SK-N-SH treated with all-trans-retinoic acid at 6 μM for 48 hours (cell line): ENCODE measurements at regions not wholly inside any gene's neighbourhood (a gene's known extent, or its start where the extent isn't known, plus 50 kb on each side); places are given as distances from the start of the nearest gene placed in this dataset.

Experiments used
- ATAC-seq: fragments of 200-7000 bp; cut with Tn5 transposase; 3 replicates; pipeline ENCODE4 v1.9.1; 2020; ENCODE audit warnings: mild to moderate bottlenecking, moderate library complexity
- ARNTL ChIP-seq: fragments of 450-650 bp; formaldehyde crosslinking; IDR thresholded peaks from 2 replicates; pipeline ENCODE4 v1.5.0; 2020; ENCODE audit warnings: low read depth, mild to moderate bottlenecking, moderate library complexity, borderline replicate concordance
- BACH2 ChIP-seq: fragments of 250-450 bp; sonication (Bioruptor Pico); IDR thresholded peaks from 2 replicates; pipeline ENCODE4 v1.9.0; 2021; ENCODE audit warnings: mild to moderate bottlenecking, borderline replicate concordance
- CSDC2 ChIP-seq: fragments of 250-450 bp; sonication (Bioruptor Pico); IDR thresholded peaks from 2 replicates; pipeline ENCODE4 v1.5.0; 2020; ENCODE audit warnings: mild to moderate bottlenecking, moderate library complexity
- ESRRG ChIP-seq: fragments of 250-450 bp; sonication (Bioruptor Pico); IDR thresholded peaks from 2 replicates; pipeline ENCODE4 v1.6.1; 2021; ENCODE audit warnings: mild to moderate bottlenecking
- GLIS3 ChIP-seq: fragments of 250-450 bp; sonication (Bioruptor Pico); IDR thresholded peaks from 2 replicates; pipeline ENCODE4 v1.5.0; 2020; ENCODE audit warnings: mild to moderate bottlenecking, moderate library complexity
- ISL1 ChIP-seq: fragments of 250-450 bp; sonication (Bioruptor Pico); IDR thresholded peaks from 2 replicates; pipeline ENCODE4 v2.1.2; 2022; ENCODE audit warnings: mild to moderate bottlenecking, moderate library complexity
- OSR1 ChIP-seq: fragments of 250-450 bp; sonication (Bioruptor Pico); IDR thresholded peaks from 2 replicates; pipeline ENCODE4 v1.8.0; 2022; ENCODE audit warnings: moderate library complexity, mild to moderate bottlenecking, inconsistent platforms
- PPARA ChIP-seq: fragments of 250-450 bp; sonication (Bioruptor Pico); IDR thresholded peaks from 2 replicates; pipeline ENCODE4 v1.5.0; 2020; ENCODE audit warnings: mild to moderate bottlenecking, borderline replicate concordance
- RARB ChIP-seq: fragments of 250-450 bp; sonication (Bioruptor Pico); IDR thresholded peaks from 2 replicates; pipeline ENCODE4 v1.8.0; 2021; ENCODE audit warnings: mild to moderate bottlenecking, moderate library complexity
- SNAI2 ChIP-seq: fragments of 250-450 bp; sonication (Bioruptor Pico); IDR thresholded peaks from 2 replicates; pipeline ENCODE4 v1.5.0; 2020; ENCODE audit warnings: mild to moderate bottlenecking, moderate library complexity
- TCF4 ChIP-seq: fragments of 250-450 bp; sonication (Bioruptor Pico); IDR thresholded peaks from 2 replicates; pipeline ENCODE4 v1.8.0; 2021; ENCODE audit warnings: mild to moderate bottlenecking, moderate library complexity, borderline replicate concordance
- TOX ChIP-seq: fragments of 250-450 bp; sonication (Bioruptor Pico); IDR thresholded peaks from 2 replicates; pipeline ENCODE4 v1.8.0; 2021; ENCODE audit warnings: mild to moderate bottlenecking, moderate library complexity, borderline replicate concordance
- ZC3H10 ChIP-seq: fragments of 250-450 bp; sonication (Bioruptor Pico); IDR thresholded peaks from 2 replicates; pipeline ENCODE4 v1.5.1; 2021; ENCODE audit warnings: mild to moderate bottlenecking, moderate library complexity
- ZFP3 ChIP-seq: fragments of 250-450 bp; sonication (Bioruptor Pico); IDR thresholded peaks from 2 replicates; pipeline ENCODE4 v1.5.0; 2020; ENCODE audit warnings: mild to moderate bottlenecking, moderate library complexity
- ZFP30 ChIP-seq: fragments of 450-650 bp; formaldehyde crosslinking; IDR thresholded peaks from 2 replicates; pipeline ENCODE4 v1.5.0; 2022; ENCODE audit warnings: mild to moderate bottlenecking, moderate library complexity
- ZNF565 ChIP-seq: fragments of 450-650 bp; formaldehyde crosslinking; conservative IDR thresholded peaks from 2 replicates; pipeline ENCODE4 v1.5.0; 2020; ENCODE audit warnings: low read depth, mild to moderate bottlenecking, moderate library complexity
- ZNF70 ChIP-seq: fragments of 450-650 bp; formaldehyde crosslinking; IDR thresholded peaks from 2 replicates; pipeline ENCODE4 v1.5.0; 2020; ENCODE audit warnings: mild to moderate bottlenecking, moderate library complexity
- ZNF8 ChIP-seq: fragments of 450-650 bp; formaldehyde crosslinking; IDR thresholded peaks from 2 replicates; pipeline ENCODE4 v1.5.0; 2020; ENCODE audit warnings: mild to moderate bottlenecking, moderate library complexity
- TF ChIP-seq, protein P1 (sequence below): fragments of 250-450 bp; sonication (Bioruptor Pico); IDR thresholded peaks from 2 replicates; pipeline ENCODE4 v1.5.0; 2020; ENCODE audit warnings: mild to moderate bottlenecking, moderate library complexity
- TF ChIP-seq, protein P2 (sequence below): fragments of 250-450 bp; sonication (Bioruptor Pico); IDR thresholded peaks from 2 replicates; pipeline ENCODE4 v1.5.1; 2020; ENCODE audit warnings: low read depth, mild to moderate bottlenecking, moderate library complexity
- TF ChIP-seq, protein P3 (sequence below): fragments of 250-450 bp; sonication (Bioruptor Pico); IDR thresholded peaks from 2 replicates; pipeline ENCODE4 v1.8.0; 2021; ENCODE audit warnings: low read depth, mild to moderate bottlenecking, moderate library complexity, borderline replicate concordance
- TF ChIP-seq, protein P4 (sequence below): fragments of 250-450 bp; sonication (Bioruptor Pico); IDR thresholded peaks from 2 replicates; pipeline ENCODE4 v1.5.1; 2021; ENCODE audit warnings: mild to moderate bottlenecking, moderate library complexity
- TF ChIP-seq, protein P5 (sequence below): fragments of 250-450 bp; sonication (Bioruptor Pico); IDR thresholded peaks from 2 replicates; pipeline ENCODE4 v1.8.0; 2020; ENCODE audit warnings: mild to moderate bottlenecking, moderate library complexity, borderline replicate concordance

DNA sequence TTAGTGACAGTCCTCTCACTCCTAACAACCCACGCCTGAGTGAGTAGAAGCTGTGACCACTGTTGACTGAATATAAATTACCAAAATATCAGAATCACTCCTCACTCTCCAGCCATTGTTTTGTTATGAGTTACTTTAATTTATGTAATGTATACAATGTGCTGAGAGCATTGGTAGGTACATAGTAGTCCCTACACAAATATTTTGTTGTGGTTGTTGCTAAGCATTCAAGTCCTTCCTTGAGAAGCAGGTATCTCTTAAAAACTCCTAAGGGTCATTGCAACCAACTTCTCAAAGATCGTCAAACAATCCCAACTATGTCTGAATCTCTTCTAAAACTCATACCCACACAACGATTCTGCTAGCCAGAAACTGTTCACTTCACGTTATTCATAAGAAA is 476.8 kb upstream of the TNP1 start:
- TF ChIP-seq, protein P1, sequence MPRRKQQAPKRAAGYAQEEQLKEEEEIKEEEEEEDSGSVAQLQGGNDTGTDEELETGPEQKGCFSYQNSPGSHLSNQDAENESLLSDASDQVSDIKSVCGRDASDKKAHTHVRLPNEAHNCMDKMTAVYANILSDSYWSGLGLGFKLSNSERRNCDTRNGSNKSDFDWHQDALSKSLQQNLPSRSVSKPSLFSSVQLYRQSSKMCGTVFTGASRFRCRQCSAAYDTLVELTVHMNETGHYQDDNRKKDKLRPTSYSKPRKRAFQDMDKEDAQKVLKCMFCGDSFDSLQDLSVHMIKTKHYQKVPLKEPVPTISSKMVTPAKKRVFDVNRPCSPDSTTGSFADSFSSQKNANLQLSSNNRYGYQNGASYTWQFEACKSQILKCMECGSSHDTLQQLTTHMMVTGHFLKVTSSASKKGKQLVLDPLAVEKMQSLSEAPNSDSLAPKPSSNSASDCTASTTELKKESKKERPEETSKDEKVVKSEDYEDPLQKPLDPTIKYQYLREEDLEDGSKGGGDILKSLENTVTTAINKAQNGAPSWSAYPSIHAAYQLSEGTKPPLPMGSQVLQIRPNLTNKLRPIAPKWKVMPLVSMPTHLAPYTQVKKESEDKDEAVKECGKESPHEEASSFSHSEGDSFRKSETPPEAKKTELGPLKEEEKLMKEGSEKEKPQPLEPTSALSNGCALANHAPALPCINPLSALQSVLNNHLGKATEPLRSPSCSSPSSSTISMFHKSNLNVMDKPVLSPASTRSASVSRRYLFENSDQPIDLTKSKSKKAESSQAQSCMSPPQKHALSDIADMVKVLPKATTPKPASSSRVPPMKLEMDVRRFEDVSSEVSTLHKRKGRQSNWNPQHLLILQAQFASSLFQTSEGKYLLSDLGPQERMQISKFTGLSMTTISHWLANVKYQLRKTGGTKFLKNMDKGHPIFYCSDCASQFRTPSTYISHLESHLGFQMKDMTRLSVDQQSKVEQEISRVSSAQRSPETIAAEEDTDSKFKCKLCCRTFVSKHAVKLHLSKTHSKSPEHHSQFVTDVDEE (CRISPR knock-in tag), result no peak
- TF ChIP-seq, protein P2, sequence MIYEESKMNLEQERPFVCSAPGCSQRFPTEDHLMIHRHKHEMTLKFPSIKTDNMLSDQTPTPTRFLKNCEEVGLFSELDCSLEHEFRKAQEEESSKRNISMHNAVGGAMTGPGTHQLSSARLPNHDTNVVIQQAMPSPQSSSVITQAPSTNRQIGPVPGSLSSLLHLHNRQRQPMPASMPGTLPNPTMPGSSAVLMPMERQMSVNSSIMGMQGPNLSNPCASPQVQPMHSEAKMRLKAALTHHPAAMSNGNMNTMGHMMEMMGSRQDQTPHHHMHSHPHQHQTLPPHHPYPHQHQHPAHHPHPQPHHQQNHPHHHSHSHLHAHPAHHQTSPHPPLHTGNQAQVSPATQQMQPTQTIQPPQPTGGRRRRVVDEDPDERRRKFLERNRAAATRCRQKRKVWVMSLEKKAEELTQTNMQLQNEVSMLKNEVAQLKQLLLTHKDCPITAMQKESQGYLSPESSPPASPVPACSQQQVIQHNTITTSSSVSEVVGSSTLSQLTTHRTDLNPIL (CRISPR knock-in tag), result no peak
- no peak for TF ChIP-seq CSDC2
- no peak for TF ChIP-seq ZC3H10
- TF ChIP-seq PPARA, result no peak
- no peak for TF ChIP-seq SNAI2 (CRISPR knock-in tag)
- no peak for TF ChIP-seq ZNF8 (CRISPR knock-in tag)
- no peak for TF ChIP-seq TOX (CRISPR knock-in tag)
- no peak for TF ChIP-seq ISL1
- no peak for TF ChIP-seq TCF4 (CRISPR knock-in tag)
- no peak for TF ChIP-seq ARNTL
- TF ChIP-seq, protein P3, sequence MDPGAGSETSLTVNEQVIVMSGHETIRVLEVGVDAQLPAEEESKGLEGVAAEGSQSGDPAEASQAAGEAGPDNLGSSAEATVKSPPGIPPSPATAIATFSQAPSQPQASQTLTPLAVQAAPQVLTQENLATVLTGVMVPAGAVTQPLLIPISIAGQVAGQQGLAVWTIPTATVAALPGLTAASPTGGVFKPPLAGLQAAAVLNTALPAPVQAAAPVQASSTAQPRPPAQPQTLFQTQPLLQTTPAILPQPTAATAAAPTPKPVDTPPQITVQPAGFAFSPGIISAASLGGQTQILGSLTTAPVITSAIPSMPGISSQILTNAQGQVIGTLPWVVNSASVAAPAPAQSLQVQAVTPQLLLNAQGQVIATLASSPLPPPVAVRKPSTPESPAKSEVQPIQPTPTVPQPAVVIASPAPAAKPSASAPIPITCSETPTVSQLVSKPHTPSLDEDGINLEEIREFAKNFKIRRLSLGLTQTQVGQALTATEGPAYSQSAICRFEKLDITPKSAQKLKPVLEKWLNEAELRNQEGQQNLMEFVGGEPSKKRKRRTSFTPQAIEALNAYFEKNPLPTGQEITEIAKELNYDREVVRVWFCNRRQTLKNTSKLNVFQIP (CRISPR knock-in tag), result no peak
- TF ChIP-seq GLIS3, result no peak
- TF ChIP-seq, protein P4, sequence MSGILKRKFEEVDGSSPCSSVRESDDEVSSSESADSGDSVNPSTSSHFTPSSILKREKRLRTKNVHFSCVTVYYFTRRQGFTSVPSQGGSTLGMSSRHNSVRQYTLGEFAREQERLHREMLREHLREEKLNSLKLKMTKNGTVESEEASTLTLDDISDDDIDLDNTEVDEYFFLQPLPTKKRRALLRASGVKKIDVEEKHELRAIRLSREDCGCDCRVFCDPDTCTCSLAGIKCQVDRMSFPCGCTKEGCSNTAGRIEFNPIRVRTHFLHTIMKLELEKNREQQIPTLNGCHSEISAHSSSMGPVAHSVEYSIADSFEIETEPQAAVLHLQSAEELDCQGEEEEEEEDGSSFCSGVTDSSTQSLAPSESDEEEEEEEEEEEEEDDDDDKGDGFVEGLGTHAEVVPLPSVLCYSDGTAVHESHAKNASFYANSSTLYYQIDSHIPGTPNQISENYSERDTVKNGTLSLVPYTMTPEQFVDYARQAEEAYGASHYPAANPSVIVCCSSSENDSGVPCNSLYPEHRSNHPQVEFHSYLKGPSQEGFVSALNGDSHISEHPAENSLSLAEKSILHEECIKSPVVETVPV (CRISPR knock-in tag), result no peak
- no peak for TF ChIP-seq ZFP3 (CRISPR knock-in tag)
- TF ChIP-seq ZNF70, result no peak
- TF ChIP-seq OSR1 (CRISPR knock-in tag), result no peak
- no peak for TF ChIP-seq BACH2 (CRISPR knock-in tag)
- TF ChIP-seq, protein P5, sequence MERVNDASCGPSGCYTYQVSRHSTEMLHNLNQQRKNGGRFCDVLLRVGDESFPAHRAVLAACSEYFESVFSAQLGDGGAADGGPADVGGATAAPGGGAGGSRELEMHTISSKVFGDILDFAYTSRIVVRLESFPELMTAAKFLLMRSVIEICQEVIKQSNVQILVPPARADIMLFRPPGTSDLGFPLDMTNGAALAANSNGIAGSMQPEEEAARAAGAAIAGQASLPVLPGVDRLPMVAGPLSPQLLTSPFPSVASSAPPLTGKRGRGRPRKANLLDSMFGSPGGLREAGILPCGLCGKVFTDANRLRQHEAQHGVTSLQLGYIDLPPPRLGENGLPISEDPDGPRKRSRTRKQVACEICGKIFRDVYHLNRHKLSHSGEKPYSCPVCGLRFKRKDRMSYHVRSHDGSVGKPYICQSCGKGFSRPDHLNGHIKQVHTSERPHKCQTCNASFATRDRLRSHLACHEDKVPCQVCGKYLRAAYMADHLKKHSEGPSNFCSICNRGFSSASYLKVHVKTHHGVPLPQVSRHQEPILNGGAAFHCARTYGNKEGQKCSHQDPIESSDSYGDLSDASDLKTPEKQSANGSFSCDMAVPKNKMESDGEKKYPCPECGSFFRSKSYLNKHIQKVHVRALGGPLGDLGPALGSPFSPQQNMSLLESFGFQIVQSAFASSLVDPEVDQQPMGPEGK (CRISPR knock-in tag), result no peak
- no peak for ATAC-seq

DNA sequence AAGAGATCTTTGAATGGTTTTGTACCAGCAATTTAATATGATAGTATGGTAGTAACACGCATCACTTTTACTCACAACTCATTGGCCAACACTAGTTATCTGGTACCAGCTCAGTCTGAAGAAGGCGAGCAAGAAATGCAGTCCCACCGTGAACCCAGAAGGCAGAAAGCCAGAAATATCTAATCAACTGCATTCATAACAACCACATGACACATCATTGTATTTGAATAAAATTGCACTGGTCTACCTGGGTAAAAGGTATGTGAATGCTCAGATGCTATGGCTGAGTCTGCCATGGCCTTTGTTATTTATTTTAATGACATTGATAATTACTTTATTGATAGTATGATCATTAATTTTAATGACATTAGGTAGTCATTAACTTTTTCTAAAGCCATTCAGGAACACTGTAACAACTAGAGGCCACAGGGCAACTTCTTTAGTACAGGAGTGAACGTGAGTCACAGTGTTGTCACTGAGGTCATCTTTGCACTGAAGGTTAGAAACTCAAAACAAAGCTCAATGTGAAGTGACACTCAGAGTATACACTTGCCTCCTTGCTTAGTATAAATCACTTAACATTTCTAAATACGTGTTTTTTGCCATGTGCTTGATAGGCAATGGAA is 475.6 kb upstream of the TNP1 start:
- no peak for ATAC-seq
- no peak for TF ChIP-seq ESRRG (CRISPR knock-in tag)
- TF ChIP-seq ZFP30 (CRISPR knock-in tag), result no peak
- TF ChIP-seq, protein P5 (CRISPR knock-in tag), result no peak
- no peak for TF ChIP-seq ISL1
- no peak for TF ChIP-seq SNAI2 (CRISPR knock-in tag)
- no peak for TF ChIP-seq OSR1 (CRISPR knock-in tag)
- TF ChIP-seq, protein P2 (CRISPR knock-in tag), result no peak
- TF ChIP-seq ZNF70, result no peak
- TF ChIP-seq TOX (CRISPR knock-in tag), result no peak
- TF ChIP-seq RARB (CRISPR knock-in tag), result no peak
- TF ChIP-seq ZC3H10, result no peak
- TF ChIP-seq ZNF8 (CRISPR knock-in tag), result no peak
- TF ChIP-seq, protein P3 (CRISPR knock-in tag), result no peak
- TF ChIP-seq CSDC2, result no peak
- no peak for TF ChIP-seq ARNTL
- no peak for TF ChIP-seq ZNF565 (CRISPR knock-in tag)
- no peak for TF ChIP-seq PPARA
- no peak for TF ChIP-seq TCF4 (CRISPR knock-in tag)
